ENCODE measurements at regions not wholly inside any gene's neighbourhood (a gene's known extent, or its start where the extent isn't known, plus 50 kb on each side); places are given as distances from the start of the nearest gene placed in this dataset.

DNA sequence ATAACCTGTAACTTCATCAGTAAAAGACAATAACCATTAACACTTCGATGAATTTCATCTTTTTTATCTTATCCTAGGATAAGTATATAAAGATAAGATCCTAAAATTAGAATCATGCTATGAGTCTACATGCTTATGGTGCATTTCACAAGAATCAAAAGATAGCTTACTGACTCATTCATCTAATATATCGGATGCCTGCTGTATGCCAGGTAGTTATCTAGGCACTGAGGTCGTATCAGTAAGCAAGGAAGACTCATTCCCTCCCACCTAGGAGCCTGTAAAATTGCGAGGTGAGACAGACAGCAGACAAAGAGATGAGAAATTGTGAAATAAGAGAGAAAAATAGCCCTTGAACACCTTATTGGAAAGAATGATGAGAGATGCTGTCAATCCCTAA is 240.6 kb upstream of the ADAMTSL1 start:
- TF ChIP-seq ZNF274 (IDR thresholded peaks at IDR 0.05; ENCODE audit: low read depth, low read length) = no peak
- no peak overlapping the region for H3K4me3 ChIP-seq (ENCODE audit: low read length)

DNA sequence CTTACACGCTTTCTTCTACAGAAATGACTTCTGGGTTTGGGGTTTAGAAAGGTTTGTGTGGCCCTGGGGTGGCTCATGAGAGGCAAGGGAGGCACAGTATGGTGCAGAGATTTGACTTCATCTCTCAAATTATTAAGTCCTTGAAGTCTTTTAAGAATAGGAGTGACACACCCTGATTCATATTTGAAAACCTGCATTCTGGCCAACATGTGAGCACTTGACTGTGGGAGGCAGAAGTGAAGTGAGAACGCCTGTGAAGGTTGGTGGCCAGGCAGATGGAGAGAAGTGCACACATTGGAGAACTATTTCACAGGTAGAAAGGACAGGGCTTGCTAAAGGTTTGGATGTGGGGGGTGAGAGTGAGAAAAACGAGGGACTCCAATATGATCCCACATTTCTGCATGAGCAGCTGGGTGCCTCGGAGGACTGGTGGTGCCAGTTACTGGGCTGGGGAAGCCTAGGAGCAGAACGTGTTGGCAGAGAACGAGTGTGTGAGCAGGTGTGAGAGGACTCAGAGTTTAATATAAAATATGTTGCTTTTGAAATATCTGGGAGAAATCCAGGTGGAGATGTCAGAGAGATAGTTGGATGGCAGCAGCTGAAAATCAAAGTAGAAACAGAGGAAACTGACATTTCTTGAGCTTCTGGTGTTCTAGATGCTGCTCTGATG is 240.0 kb upstream of the ADAMTSL1 start:
- TF ChIP-seq ZNF274 (IDR thresholded peaks at IDR 0.05; ENCODE audit: low read depth, low read length) = no peak

DNA sequence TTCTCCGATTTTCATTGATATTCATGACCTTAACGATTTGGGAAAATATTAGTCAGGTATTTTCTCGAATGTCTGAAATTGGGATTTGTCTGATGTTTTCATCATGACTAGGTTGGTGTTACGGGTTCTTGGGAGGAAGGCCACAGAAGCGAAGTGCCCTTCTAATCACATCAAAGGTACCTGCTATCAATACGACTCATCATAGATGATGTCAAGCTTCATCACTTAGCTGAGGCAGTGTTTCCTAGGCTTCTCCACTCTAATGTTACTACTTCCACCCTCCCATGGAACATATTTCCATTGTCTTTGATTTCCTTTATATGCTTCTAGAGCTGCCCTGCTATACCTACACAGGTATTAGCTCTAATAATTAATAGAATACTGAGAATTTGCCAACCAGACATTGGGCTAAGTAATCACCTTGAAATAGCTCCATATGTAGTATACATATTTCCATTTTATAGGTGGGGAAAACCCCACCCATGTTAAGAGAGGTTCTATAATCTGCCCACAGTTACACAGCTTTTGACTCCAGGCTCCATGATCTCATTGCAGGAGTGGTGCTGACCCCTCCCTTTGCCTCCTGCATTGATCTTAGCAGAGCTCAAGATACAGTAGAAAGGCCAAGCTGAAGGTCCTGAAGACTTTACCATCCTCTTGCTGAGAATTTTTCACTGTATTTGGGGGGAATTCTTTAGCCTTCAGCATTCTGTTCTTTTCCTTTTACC is 238.6 kb upstream of the ADAMTSL1 start:
- no peak for TF ChIP-seq ZNF274 (IDR thresholded peaks at IDR 0.05; ENCODE audit: low read depth, low read length)
- no peak overlapping the region for H3K4me3 ChIP-seq (ENCODE audit: low read length)

More for the DNA sequence above, 240.0 kb upstream of the ADAMTSL1 start:
- no peak overlapping the region for H3K4me3 ChIP-seq (ENCODE audit: low read length)

DNA sequence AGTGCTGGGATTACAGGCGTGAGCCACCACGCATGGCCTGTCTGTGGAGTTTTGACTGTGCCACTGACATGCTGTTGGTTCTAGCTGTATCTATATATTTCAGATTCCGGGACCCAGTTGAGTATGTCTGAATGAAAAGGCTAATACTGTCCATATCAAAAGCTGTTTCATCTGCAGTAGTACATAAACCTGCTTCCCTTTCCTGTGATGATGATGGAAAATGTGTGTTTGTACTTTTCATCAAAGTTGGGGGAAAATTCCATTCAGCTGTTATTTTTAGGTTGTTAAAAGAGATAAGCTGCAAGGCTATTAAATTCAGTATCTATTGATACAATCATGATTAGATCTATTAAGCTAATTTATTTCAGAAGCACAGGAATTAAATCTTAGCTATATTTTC is 237.6 kb upstream of the ADAMTSL1 start:
- no peak for TF ChIP-seq ZNF274 (IDR thresholded peaks at IDR 0.05; ENCODE audit: low read depth, low read length)

DNA sequence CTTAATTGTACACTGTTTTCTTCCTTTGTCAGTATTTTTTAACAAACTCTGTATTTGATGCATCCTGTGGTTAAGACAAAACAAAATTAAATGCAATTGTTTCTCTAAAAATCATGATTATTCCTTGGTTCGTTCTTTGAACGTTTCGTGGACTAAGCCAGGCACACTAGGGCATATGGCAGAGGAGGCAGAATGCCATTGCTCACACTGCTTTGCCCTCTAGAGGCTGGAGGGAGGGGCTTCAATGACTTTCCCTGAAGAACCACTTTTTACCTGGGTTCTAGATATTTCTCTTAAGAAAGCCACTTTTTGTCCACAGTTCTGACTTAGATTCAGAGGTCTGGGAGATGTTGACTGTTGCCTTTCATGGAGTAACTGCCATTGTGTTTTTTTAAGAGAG is 236.2 kb upstream of the ADAMTSL1 start:
- no peak for TF ChIP-seq ZNF274 (IDR thresholded peaks at IDR 0.05; ENCODE audit: low read depth, low read length)
- H3K4me3 ChIP-seq (ENCODE audit: low read length) = no peak overlapping the region

More for the DNA sequence above, 237.6 kb upstream of the ADAMTSL1 start:
- H3K4me3 ChIP-seq (ENCODE audit: low read length) = no peak overlapping the region

DNA sequence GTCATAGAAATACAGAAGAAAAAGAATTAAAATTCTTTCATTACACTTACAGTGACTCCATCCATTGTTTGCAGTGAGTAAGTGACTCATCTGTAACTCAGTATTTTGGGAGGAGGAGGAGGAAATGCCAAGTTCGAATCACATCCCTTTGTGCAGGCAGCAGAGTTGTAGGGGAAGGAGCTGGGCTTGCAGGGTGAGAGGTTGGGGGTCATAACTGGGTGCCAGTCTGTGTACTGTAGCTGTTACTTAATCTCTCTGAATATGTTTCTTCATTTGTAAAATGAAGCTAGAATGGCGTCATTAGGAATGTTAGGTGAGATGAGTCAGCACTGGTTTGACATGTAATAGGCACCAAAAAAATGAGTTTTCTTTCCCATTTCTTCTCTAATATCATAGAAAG is 235.7 kb upstream of the ADAMTSL1 start:
- H3K4me3 ChIP-seq (ENCODE audit: low read length) = no peak overlapping the region

DNA sequence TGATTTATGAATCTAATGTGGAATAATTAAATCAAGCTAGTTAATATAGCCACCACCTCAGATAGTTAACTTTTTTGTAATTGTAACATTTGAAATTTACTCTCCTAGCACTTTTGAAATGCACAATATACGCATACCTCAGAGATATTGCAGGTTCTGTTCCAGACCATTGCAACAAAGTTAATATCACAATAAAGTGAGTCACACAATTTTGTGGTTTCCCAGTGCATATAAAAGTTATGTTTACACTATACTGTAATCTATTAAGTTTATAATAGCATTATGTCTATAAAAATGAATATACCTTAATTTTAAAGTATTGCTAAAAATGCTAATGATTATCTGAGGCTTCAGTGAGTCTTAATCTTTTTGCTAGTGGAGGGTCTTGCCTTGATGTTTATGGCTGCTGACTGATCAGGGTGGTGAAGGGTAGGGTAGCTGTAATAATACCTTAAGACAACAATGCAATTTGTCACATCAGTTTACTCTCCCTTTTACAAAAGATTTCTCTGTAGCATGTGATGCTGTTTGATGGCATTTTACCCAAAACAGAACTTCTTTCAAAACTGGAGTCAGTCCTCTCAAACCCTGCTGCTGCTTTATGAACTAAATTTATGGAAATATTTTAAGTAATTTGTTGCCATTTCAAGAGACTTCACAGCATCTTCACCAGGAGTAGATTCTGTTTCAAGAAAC is 235.1 kb upstream of the ADAMTSL1 start:
- no peak overlapping the region for H3K4me3 ChIP-seq (ENCODE audit: low read length)
- no peak for TF ChIP-seq ZNF274 (IDR thresholded peaks at IDR 0.05; ENCODE audit: low read depth, low read length)

More for the DNA sequence above, 235.7 kb upstream of the ADAMTSL1 start:
- TF ChIP-seq ZNF274 (IDR thresholded peaks at IDR 0.05; ENCODE audit: low read depth, low read length) = no peak

DNA sequence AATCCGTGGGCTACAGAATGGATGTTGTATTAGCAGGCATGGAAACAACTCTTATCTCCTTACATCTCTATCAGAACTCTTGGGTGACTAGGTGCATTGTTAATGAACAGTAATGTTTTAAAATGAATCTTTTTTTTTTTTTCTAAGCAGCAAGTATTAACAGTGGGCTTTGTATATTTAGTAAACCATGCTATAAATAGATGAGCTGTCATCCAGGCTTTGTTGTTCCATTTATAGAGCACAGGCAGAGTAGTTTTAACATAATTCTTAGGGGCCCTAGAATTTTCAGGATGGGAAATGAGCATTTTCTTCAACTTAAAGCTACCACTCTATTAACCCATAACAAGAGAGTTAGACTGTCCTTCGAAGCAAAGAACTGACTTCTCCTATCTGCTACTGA is 233.7 kb upstream of the ADAMTSL1 start:
- H3K4me3 ChIP-seq (ENCODE audit: low read length) = no peak overlapping the region
- no peak for TF ChIP-seq ZNF274 (IDR thresholded peaks at IDR 0.05; ENCODE audit: low read depth, low read length)

DNA sequence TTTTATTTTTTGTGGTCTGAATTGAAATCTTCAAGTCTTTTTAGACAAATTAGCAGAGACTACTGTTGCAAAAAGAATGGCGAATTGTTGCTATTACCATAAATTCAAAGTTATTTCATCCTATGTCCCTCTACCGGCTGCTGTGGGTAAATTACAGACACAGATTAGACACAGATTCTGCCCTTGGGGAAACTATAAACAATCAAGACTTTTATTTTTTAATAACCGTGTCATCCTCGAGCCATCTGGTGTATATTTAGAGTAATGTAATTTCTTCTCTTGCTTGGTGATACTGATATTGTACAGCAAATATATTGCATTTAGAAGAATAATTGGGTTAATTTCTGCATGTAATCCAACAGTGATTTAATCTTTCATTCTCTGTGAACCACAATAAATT is 228.0 kb upstream of the ADAMTSL1 start:
- TF ChIP-seq ZNF274 (IDR thresholded peaks at IDR 0.05; ENCODE audit: low read depth, low read length) = no peak
- H3K4me3 ChIP-seq (ENCODE audit: low read length) = no peak overlapping the region

DNA sequence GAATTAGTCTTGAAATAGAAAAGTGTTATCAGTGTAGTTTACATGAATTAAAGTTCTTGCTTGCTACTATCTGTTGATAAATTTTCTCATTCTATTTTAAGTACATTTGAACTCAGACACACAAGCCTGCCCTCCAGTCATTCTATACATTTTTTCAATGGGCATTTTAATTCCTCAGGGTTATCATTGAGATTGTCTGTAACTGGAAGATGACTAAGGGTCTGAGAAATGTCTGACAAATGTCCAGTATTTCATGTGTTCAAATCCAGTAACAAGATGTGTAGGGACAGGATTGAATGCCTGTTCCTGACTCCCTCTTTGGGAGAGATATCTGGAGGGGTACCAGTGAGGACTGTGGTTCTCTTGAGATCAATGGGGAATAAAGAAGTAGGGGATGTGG is 223.9 kb upstream of the ADAMTSL1 start:
- TF ChIP-seq ZNF274 (IDR thresholded peaks at IDR 0.05; ENCODE audit: low read depth, low read length) = no peak
- H3K4me3 ChIP-seq (ENCODE audit: low read length) = no peak overlapping the region

DNA sequence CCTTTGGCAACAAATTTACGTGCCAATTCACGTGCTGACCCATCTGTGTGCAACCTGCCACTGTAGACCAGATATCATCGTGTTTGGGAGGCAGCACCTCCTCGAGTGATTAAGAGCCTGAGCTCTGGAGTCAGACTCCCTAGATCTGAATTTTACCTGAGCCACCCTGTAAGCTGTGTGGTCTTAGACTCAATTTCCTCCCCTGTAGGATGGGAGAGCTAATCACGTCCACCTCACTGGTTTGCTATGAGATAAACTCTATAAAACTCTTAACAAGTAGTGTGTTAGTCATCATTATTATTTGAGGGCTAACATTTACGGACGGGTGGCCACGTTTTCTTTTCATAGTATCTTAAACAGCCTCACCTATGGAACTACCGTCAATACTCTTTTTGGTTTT is 220.0 kb upstream of the ADAMTSL1 start:
- no peak for TF ChIP-seq ZNF274 (IDR thresholded peaks at IDR 0.05; ENCODE audit: low read depth, low read length)
- no peak overlapping the region for H3K4me3 ChIP-seq (ENCODE audit: low read length)

DNA sequence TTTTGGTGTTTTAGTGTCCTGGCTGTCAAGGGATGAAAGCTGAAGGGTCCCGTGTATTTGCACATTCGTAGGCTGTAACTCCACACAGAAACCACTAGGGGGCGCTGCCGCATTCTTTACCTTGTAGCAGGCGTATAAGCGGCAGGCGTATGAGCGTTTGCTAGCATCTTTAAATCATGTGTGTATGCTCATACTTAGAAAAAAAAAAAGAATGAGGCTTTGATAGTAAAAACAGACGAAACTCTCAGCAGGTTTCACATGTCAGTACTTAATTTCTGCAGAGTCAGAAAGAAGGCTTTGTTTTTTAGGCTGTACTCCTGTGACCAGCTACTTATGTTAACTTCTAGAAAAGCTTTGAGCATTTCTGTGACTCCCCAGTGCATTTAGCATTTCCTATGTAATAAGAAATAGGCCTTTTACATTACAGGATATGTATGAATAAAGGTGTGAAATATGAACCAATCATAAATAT is 218.8 kb upstream of the ADAMTSL1 start:
- no peak overlapping the region for H3K4me3 ChIP-seq (ENCODE audit: low read length)
- TF ChIP-seq ZNF274 (IDR thresholded peaks at IDR 0.05; ENCODE audit: low read depth, low read length) = no peak

DNA sequence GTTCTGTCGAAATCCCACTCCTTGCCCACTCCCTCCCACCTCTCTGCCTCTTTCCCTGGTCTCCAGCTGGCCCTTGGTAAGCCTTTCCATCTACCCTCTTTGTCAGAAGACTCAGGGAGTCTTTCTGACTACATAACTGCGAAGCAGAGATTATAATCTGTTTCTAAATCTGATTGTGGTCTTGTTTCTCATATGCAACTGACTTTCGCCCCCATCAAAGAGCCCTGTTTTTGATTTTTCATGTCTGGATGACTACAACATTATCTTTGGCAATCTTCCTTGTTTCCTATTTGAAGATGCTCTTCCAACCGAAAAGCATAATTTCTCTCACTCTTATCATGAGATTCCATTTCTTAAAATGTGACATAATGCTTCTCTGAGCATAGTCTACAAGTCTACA is 218.2 kb upstream of the ADAMTSL1 start:
- TF ChIP-seq ZNF274 (IDR thresholded peaks at IDR 0.05; ENCODE audit: low read depth, low read length) = no peak
- no peak overlapping the region for H3K4me3 ChIP-seq (ENCODE audit: low read length)

DNA sequence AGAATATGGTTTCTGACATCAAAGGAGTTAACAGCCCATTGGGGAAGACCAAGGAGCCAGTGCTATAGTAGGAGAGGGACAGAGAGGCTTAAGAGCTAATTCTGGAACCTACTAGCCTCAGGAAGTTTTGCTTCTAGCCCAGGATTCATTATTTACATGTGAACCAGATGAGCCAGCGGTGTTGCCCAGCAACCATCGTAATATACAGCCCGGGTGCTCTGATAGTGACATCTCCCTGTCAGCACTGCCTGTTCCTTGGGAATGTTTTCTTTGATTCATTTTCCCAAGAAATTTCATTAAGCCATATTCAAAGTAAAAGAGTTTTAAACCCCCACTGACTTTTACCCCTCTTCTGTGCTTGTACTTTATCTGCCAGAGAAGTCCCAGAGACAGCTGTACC is 217.4 kb upstream of the ADAMTSL1 start:
- TF ChIP-seq ZNF274 (IDR thresholded peaks at IDR 0.05; ENCODE audit: low read depth, low read length) = no peak

DNA sequence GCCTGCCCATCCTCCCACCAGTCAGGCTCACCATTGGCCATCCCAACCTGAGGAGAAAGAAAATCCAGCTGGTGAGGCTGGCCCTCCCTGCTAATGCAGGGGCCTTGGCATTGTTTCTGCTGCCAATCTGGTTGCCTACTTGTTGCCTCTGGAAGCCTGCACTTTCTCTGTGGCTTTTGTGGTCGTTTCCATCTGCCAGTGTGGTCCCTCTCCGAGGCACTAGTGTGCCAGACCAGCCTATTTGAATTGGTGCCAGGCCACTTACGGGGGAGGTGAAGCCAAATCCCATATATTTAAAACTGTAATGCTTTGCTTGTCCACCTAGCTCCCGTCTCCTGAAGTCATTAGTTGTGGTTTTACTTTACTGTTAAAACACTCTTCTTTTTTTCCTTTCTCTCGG is 213.4 kb upstream of the ADAMTSL1 start:
- no peak overlapping the region for H3K4me3 ChIP-seq (ENCODE audit: low read length)
- TF ChIP-seq ZNF274 (IDR thresholded peaks at IDR 0.05; ENCODE audit: low read depth, low read length) = no peak

More for the DNA sequence above, 217.4 kb upstream of the ADAMTSL1 start:
- H3K4me3 ChIP-seq (ENCODE audit: low read length) = no peak overlapping the region
